Liver (tissue), 8 donors: ENCODE measurements at regions not wholly inside any gene's neighbourhood (a gene's known extent, or its start where the extent isn't known, plus 50 kb on each side); places are given as distances from the start of the nearest gene placed in this dataset.

Source experiments
- DNase-seq: peaks from one replicate; pipeline ENCODE4 v3.0.0-alpha.2; 2017; ENCODE audit warnings: low spot score
- H3K27ac ChIP-seq, 2 donors: one replicate each; pipeline ENCODE4 v1.7.0; 2013; ENCODE audit warnings: inconsistent platforms in 2 of 2, low read length in 2 of 2, control low read depth in 1 of 2, low read depth in 1 of 2, mild to moderate bottlenecking in 1 of 2
- H3K27me3 ChIP-seq, 4 donors: one replicate each; pipeline versions ENCODE4 v1.6.1 to v1.7.0; 2013; ENCODE audit warnings: low read length in 3 of 4, inconsistent platforms in 1 of 4, mild to moderate bottlenecking in 1 of 4, moderate library complexity in 1 of 4; ENCODE audit not compliant: control insufficient read depth in 4 of 4, insufficient read depth in 4 of 4
- H3K36me3 ChIP-seq, 4 donors: one replicate each; pipeline versions ENCODE4 v1.6.1 to v1.7.0; 2013; ENCODE audit warnings: low read length in 3 of 4, mild to moderate bottlenecking in 3 of 4, low read depth in 1 of 4, moderate library complexity in 1 of 4; ENCODE audit not compliant: control insufficient read depth in 4 of 4, insufficient read depth in 3 of 4
- H3K4me1 ChIP-seq, 4 donors: one replicate each; pipeline versions ENCODE4 v1.6.1 to v1.7.0; 2013; ENCODE audit warnings: low read length in 3 of 4, mild to moderate bottlenecking in 3 of 4, moderate library complexity in 1 of 4; ENCODE audit not compliant: control insufficient read depth in 4 of 4, insufficient read depth in 4 of 4
- H3K4me3 ChIP-seq, 3 donors: one replicate each; pipeline versions ENCODE4 v1.6.1 to v1.7.0; 2013; ENCODE audit warnings: low read length in 3 of 3, control low read depth in 1 of 3, low read depth in 1 of 3, mild to moderate bottlenecking in 1 of 3
- H3K9ac ChIP-seq, 2 donors: one replicate each; pipeline ENCODE4 v1.7.0; 2013; ENCODE audit warnings: low read length in 2 of 2, mild to moderate bottlenecking in 2 of 2, moderate library complexity in 2 of 2, control low read depth in 1 of 2, low read depth in 1 of 2
- H3K9me3 ChIP-seq, 4 donors: one replicate each; pipeline versions ENCODE4 v1.6.1 to v1.7.0; 2013; ENCODE audit warnings: low read length in 3 of 4; ENCODE audit not compliant: control insufficient read depth in 4 of 4
- EGR1 ChIP-seq, 2 donors: IDR thresholded peaks; 2 replicates each; pipeline ENCODE4 v1.6.1; 2016 to 2018; ENCODE audit warnings: antibody characterized with exemption in 2 of 2, low read depth in 2 of 2
- FOXA1 ChIP-seq: IDR thresholded peaks from 2 replicates; pipeline ENCODE4 v1.6.1; 2016; ENCODE audit warnings: antibody characterized with exemption
- FOXA2 ChIP-seq: IDR thresholded peaks from 2 replicates; pipeline ENCODE4 v1.6.1; 2016; ENCODE audit warnings: antibody characterized with exemption
- GABPA ChIP-seq, 2 donors: IDR thresholded peaks in 1 of 2; conservative IDR thresholded peaks in 1 of 2; 2 replicates each; pipeline ENCODE4 v1.6.1; 2016; ENCODE audit warnings: antibody characterized with exemption in 2 of 2, mild to moderate bottlenecking in 1 of 2, moderate library complexity in 1 of 2
- HNF4A ChIP-seq, 2 donors: conservative IDR thresholded peaks; 2 replicates each; pipeline ENCODE4 v1.6.1; 2016; ENCODE audit warnings: antibody characterized with exemption in 2 of 2, mild to moderate bottlenecking in 2 of 2
- HNF4G ChIP-seq: IDR thresholded peaks from 2 replicates; pipeline ENCODE4 v1.6.1; 2016; ENCODE audit warnings: antibody characterized with exemption
- JUND ChIP-seq, 2 donors: IDR thresholded peaks; 2 replicates each; pipeline ENCODE4 v1.6.1; 2016; ENCODE audit warnings: antibody characterized with exemption in 2 of 2
- NR2F2 ChIP-seq: IDR thresholded peaks from 2 replicates; pipeline ENCODE4 v1.6.1; 2016; ENCODE audit warnings: antibody characterized with exemption
- RAD21 ChIP-seq, 2 donors: IDR thresholded peaks; 2 replicates each; pipeline ENCODE4 v1.6.1; 2016; ENCODE audit warnings: antibody characterized with exemption in 2 of 2, mild to moderate bottlenecking in 2 of 2
- RXRA ChIP-seq, 2 donors: IDR thresholded peaks; 2 replicates each; pipeline ENCODE4 v1.6.1; 2017 to 2018; ENCODE audit warnings: antibody characterized with exemption in 2 of 2, mild to moderate bottlenecking in 1 of 2
- SP1 ChIP-seq: IDR thresholded peaks from 2 replicates; pipeline ENCODE4 v1.6.1; 2018; ENCODE audit warnings: antibody characterized with exemption, mild to moderate bottlenecking
- TAF1 ChIP-seq: conservative IDR thresholded peaks from 2 replicates; pipeline ENCODE4 v1.6.1; 2016; ENCODE audit warnings: antibody characterized with exemption, mild to moderate bottlenecking
- YY1 ChIP-seq: IDR thresholded peaks from 2 replicates; pipeline ENCODE4 v1.6.1; 2016; ENCODE audit warnings: antibody characterized with exemption, mild to moderate bottlenecking
- WGBS: extraction: QIAGEN DNeasy Blood & Tissue Kit; methylation state at CpG from one replicate; pipeline ENCODE4 v1.1.7; 2013; 5-methylcytosine and 5-hydroxymethylcytosine counted together
- TF ChIP-seq, protein P1 (sequence below): IDR thresholded peaks from 2 replicates; pipeline ENCODE4 v1.6.1; 2016; ENCODE audit warnings: antibody characterized with exemption
- TF ChIP-seq, protein P2 (sequence below): IDR thresholded peaks from 2 replicates; pipeline ENCODE4 v1.6.1; 2016; ENCODE audit warnings: antibody characterized with exemption, mild to moderate bottlenecking
- TF ChIP-seq, protein P3 (sequence below): fragments of 150-350 bp; IDR thresholded peaks from 2 replicates; pipeline ENCODE4 v1.5.1; 2017; ENCODE audit warnings: improper control_type of control experiment, low read depth, low read length; ENCODE audit not compliant: missing input control
- TF ChIP-seq, protein P4 (sequence below): IDR thresholded peaks from 2 replicates; pipeline ENCODE4 v1.6.1; 2016; ENCODE audit warnings: antibody characterized with exemption
- TF ChIP-seq, protein P5 (sequence below): IDR thresholded peaks from 2 replicates; pipeline ENCODE4 v1.6.1; 2016; ENCODE audit warnings: antibody characterized with exemption
- donor health status: healthy.
- donor health status: healthy.
- donor health status: healthy.
- donor health status: healthy.
- donor health status: healthy.

DNA sequence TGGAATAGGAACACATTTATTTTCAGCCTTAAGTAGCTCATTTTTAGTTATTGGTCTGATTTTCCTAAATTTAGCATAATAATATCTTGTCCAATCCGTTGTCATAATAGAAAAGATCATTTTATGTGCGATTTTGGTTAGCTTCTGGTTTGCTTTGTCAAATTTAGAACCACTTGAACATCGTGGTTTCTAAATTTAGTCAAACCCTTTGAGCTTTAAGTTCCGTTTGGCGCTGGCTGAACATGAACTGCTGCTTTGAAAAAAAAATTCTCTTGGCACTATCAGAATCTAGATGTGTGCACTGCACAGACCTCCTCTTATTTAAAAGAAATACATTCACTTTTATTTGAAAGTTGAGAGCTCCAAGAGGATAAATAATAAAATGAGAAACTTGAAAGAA, 370.6 kb downstream of the PTPRC start:
- Histone ChIP-seq H3K4me3 (no peak overlapping the region), H3K4me1 (no peaks in the 10 kb centered on the region), H3K27ac (no peak overlapping the region), H3K9me3 (no peaks in the 10 kb centered on the region), H3K9ac (no peak overlapping the region), H3K27me3 (no peaks in the 10 kb centered on the region), H3K36me3 (no peaks in the 10 kb centered on the region)
- 59% methylated on average over 5 of the region's 5 CpGs for WGBS
- no peak for TF ChIP-seq GABPA (IDR thresholded peaks at IDR 0.05 in 1 of 2, conservative IDR thresholded peaks at IDR 0.05 in 1 of 2)
- TF ChIP-seq, protein P1, sequence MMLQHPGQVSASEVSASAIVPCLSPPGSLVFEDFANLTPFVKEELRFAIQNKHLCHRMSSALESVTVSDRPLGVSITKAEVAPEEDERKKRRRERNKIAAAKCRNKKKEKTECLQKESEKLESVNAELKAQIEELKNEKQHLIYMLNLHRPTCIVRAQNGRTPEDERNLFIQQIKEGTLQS = no peak
- no peak for TF ChIP-seq NR2F2
- TF ChIP-seq FOXA1 = no peak
- TF ChIP-seq HNF4G = no peak
- TF ChIP-seq JUND (IDR thresholded peaks at IDR 0.05) = no peak
- no peak for TF ChIP-seq HNF4A (conservative IDR thresholded peaks at IDR 0.05)
- TF ChIP-seq, protein P2, sequence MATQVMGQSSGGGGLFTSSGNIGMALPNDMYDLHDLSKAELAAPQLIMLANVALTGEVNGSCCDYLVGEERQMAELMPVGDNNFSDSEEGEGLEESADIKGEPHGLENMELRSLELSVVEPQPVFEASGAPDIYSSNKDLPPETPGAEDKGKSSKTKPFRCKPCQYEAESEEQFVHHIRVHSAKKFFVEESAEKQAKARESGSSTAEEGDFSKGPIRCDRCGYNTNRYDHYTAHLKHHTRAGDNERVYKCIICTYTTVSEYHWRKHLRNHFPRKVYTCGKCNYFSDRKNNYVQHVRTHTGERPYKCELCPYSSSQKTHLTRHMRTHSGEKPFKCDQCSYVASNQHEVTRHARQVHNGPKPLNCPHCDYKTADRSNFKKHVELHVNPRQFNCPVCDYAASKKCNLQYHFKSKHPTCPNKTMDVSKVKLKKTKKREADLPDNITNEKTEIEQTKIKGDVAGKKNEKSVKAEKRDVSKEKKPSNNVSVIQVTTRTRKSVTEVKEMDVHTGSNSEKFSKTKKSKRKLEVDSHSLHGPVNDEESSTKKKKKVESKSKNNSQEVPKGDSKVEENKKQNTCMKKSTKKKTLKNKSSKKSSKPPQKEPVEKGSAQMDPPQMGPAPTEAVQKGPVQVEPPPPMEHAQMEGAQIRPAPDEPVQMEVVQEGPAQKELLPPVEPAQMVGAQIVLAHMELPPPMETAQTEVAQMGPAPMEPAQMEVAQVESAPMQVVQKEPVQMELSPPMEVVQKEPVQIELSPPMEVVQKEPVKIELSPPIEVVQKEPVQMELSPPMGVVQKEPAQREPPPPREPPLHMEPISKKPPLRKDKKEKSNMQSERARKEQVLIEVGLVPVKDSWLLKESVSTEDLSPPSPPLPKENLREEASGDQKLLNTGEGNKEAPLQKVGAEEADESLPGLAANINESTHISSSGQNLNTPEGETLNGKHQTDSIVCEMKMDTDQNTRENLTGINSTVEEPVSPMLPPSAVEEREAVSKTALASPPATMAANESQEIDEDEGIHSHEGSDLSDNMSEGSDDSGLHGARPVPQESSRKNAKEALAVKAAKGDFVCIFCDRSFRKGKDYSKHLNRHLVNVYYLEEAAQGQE = no peak
- TF ChIP-seq EGR1 (IDR thresholded peaks at IDR 0.05; ENCODE audit: low read depth in 2 of 2) = no peak
- TF ChIP-seq SP1 = no peak
- no peak for TF ChIP-seq YY1
- no peak for TF ChIP-seq TAF1
- no peak for TF ChIP-seq FOXA2
- DNase-seq = no peak

DNA sequence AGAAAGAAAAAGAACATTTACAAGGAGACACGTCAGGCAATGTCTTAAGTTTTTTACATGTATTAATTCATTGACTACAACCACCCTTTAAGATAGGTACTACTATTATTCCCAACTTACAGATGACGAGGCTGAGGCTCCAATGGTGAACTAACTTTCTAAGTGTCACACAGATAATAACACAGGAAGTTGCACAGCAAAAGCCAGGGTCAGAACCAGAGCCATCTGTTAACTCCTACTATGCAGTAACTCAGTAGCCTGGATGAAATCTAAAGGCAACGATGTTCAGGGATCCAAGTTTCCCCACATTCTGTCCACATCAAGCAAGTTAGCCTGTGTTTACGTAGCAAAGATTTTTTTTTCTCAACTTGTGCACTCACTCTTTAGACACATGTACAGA, 371.7 kb downstream of the PTPRC start:
- Histone ChIP-seq H3K9ac (no peak overlapping the region), H3K36me3 (no peaks in the 10 kb centered on the region), H3K9me3 (no peaks in the 10 kb centered on the region), H3K4me3 (no peak overlapping the region), H3K27me3 (no peaks in the 10 kb centered on the region), H3K27ac (no peak overlapping the region), H3K4me1 (no peaks in the 10 kb centered on the region)
- DNase-seq = no peak
- TF ChIP-seq YY1 = no peak
- 79% methylated on average over 4 of the region's 4 CpGs for WGBS

DNA sequence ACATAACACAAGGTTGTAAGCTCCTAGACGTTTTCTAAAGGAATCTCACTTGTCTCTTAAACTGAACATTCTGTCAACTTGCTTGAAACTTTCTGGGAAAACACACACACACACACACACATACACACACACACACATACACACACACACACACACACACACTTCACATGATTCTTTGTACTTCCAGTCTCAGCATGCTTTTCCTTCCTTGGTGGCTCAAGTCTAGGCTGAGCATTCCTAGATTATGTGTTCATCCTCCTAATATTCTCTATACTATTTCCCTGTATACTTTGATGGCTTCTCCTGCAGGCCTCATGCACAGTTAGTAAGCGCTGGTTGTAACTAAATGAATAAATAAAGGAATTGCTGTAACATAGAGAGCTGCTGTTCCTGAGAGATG, 372.1 kb downstream of the PTPRC start:
- peaks cover 0 to 2% (median 0%) of the 10 kb centered on the region in 4 donors for H3K27me3 ChIP-seq
- no peak overlapping the region for H3K27ac ChIP-seq
- H3K4me1 ChIP-seq = no peaks in the 10 kb centered on the region
- H3K4me3 ChIP-seq = no peak overlapping the region
- no peak for DNase-seq
- no peak overlapping the region for H3K9ac ChIP-seq
- no peaks in the 10 kb centered on the region for H3K9me3 ChIP-seq
- 71% methylated on average over 2 of the region's 2 CpGs for WGBS
- no peaks in the 10 kb centered on the region for H3K36me3 ChIP-seq
- TF ChIP-seq EGR1 (IDR thresholded peaks at IDR 0.05; ENCODE audit: low read depth in 2 of 2) (no peak), HNF4G (no peak), FOXA1 (no peak), RAD21 (IDR thresholded peaks at IDR 0.05) (no peak), HNF4A (conservative IDR thresholded peaks at IDR 0.05) (no peak), RXRA (IDR thresholded peaks at IDR 0.05) (no peak), FOXA2 (no peak), NR2F2 (no peak), GABPA (IDR thresholded peaks at IDR 0.05 in 1 of 2, conservative IDR thresholded peaks at IDR 0.05 in 1 of 2) (no peak), SP1 (no peak), JUND (IDR thresholded peaks at IDR 0.05) (no peak), YY1 (no peak)
- TF ChIP-seq, protein P3, sequence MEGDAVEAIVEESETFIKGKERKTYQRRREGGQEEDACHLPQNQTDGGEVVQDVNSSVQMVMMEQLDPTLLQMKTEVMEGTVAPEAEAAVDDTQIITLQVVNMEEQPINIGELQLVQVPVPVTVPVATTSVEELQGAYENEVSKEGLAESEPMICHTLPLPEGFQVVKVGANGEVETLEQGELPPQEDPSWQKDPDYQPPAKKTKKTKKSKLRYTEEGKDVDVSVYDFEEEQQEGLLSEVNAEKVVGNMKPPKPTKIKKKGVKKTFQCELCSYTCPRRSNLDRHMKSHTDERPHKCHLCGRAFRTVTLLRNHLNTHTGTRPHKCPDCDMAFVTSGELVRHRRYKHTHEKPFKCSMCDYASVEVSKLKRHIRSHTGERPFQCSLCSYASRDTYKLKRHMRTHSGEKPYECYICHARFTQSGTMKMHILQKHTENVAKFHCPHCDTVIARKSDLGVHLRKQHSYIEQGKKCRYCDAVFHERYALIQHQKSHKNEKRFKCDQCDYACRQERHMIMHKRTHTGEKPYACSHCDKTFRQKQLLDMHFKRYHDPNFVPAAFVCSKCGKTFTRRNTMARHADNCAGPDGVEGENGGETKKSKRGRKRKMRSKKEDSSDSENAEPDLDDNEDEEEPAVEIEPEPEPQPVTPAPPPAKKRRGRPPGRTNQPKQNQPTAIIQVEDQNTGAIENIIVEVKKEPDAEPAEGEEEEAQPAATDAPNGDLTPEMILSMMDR = no peak
- TF ChIP-seq, protein P1 = no peak
- TF ChIP-seq, protein P4, sequence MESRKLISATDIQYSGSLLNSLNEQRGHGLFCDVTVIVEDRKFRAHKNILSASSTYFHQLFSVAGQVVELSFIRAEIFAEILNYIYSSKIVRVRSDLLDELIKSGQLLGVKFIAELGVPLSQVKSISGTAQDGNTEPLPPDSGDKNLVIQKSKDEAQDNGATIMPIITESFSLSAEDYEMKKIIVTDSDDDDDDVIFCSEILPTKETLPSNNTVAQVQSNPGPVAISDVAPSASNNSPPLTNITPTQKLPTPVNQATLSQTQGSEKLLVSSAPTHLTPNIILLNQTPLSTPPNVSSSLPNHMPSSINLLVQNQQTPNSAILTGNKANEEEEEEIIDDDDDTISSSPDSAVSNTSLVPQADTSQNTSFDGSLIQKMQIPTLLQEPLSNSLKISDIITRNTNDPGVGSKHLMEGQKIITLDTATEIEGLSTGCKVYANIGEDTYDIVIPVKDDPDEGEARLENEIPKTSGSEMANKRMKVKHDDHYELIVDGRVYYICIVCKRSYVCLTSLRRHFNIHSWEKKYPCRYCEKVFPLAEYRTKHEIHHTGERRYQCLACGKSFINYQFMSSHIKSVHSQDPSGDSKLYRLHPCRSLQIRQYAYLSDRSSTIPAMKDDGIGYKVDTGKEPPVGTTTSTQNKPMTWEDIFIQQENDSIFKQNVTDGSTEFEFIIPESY = no peak
- TF ChIP-seq, protein P5, sequence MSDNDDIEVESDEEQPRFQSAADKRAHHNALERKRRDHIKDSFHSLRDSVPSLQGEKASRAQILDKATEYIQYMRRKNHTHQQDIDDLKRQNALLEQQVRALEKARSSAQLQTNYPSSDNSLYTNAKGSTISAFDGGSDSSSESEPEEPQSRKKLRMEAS = no peak
